IMR-90 (cell line): ENCODE measurements at regions not wholly inside any gene's neighbourhood (a gene's known extent, or its start where the extent isn't known, plus 50 kb on each side); places are given as distances from the start of the nearest gene placed in this dataset.

Source experiments
- CEBPB ChIP-seq: IDR thresholded peaks from 2 replicates; pipeline ENCODE4 v1.6.1; 2012; ENCODE audit warnings: low read depth, low read length, improper control_type of control experiment
- MAFK ChIP-seq: IDR thresholded peaks from 2 replicates; pipeline ENCODE4 v1.6.1; 2012; ENCODE audit warnings: low read depth, low read length, improper control_type of control experiment
- POLR2A ChIP-seq: IDR thresholded peaks from 2 replicates; pipeline ENCODE4 v1.6.1; 2012; ENCODE audit warnings: mild to moderate bottlenecking, low read depth, low read length
- RAD21 ChIP-seq: IDR thresholded peaks from 2 replicates; pipeline ENCODE4 v1.6.1; 2012; ENCODE audit warnings: low read length, improper control_type of control experiment
- RCOR1 ChIP-seq: IDR thresholded peaks from 2 replicates; pipeline ENCODE4 v1.6.1; 2012; ENCODE audit warnings: mild to moderate bottlenecking, low read length, improper control_type of control experiment; ENCODE audit not compliant: insufficient replicate concordance
- RFX5 ChIP-seq: IDR thresholded peaks from 2 replicates; pipeline ENCODE4 v1.8.0; 2012; ENCODE audit warnings: low read depth, mild to moderate bottlenecking, low read length, moderate library complexity
- SMC3 ChIP-seq: fragments of 150-350 bp; IDR thresholded peaks from 2 replicates; pipeline ENCODE4 v1.6.1; 2016; ENCODE audit warnings: low read depth, mild to moderate bottlenecking, antibody characterized with exemption, low read length, moderate library complexity
- TF ChIP-seq, protein P1 (sequence below): conservative IDR thresholded peaks from 2 replicates; pipeline ENCODE4 v1.5.1; 2012; ENCODE audit warnings: mild to moderate bottlenecking, low read depth, low read length, improper control_type of control experiment

DNA sequence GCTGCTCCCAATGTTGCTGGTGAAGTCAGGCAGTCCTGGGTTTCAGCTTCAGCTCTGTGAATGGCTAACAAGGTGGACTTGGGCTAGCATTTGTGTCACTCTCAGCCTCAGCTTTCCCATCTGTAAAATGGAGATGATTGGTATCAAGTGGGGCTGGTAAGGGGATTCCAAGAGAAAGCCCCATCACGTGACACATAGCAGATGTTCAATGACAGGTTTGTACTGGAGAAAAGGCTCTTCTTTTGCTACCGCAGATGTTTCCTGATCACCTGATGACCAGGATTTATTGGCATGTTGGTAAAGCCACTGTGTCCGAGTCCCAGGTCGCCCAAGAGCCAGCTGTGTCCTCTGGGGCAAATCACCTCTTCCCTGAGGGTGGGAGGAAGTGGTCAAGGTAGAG, 335.0 kb downstream of the MATN1 start:
- no peak for TF ChIP-seq RFX5
- TF ChIP-seq, protein P1, sequence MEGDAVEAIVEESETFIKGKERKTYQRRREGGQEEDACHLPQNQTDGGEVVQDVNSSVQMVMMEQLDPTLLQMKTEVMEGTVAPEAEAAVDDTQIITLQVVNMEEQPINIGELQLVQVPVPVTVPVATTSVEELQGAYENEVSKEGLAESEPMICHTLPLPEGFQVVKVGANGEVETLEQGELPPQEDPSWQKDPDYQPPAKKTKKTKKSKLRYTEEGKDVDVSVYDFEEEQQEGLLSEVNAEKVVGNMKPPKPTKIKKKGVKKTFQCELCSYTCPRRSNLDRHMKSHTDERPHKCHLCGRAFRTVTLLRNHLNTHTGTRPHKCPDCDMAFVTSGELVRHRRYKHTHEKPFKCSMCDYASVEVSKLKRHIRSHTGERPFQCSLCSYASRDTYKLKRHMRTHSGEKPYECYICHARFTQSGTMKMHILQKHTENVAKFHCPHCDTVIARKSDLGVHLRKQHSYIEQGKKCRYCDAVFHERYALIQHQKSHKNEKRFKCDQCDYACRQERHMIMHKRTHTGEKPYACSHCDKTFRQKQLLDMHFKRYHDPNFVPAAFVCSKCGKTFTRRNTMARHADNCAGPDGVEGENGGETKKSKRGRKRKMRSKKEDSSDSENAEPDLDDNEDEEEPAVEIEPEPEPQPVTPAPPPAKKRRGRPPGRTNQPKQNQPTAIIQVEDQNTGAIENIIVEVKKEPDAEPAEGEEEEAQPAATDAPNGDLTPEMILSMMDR: no peak
- no peak for TF ChIP-seq SMC3
- TF ChIP-seq POLR2A: no peak
- no peak for TF ChIP-seq RAD21
- no peak for TF ChIP-seq MAFK
- no peak for TF ChIP-seq CEBPB
- no peak for TF ChIP-seq RCOR1
